C4-2B (cell line): ENCODE measurements at regions not wholly inside any gene's neighbourhood (a gene's known extent, or its start where the extent isn't known, plus 50 kb on each side); places are given as distances from the start of the nearest gene placed in this dataset.

Source experiments
- ZFX ChIP-seq: fragments of 450-650 bp; IDR thresholded peaks from 2 replicates; pipeline ENCODE4 v1.6.1; 2017
- TF ChIP-seq, protein P1 (sequence below): fragments of 450-650 bp; conservative IDR thresholded peaks from 2 replicates; pipeline ENCODE4 v1.5.1; 2017; ENCODE audit warnings: mild to moderate bottlenecking

DNA sequence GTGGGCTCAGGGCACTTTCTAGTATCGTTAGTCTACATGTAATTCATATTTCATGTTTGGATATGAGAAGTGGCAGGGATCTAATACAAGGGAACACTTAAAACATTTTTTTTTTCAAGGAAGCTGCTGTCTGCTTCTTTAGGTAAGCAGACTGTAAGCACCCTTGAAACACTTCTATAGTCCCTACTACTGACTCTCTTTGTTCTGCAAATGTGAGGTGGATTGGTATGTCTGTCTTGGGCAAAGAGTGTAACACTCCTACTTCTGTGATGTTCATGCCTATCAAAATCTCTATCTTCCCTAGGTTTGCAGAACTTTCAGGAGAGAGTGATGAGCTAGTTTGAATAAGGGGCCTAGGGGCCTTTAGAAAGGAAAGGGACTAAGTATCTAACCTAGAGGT, 93.9 kb downstream of the ZNF330 start:
- TF ChIP-seq, protein P1, sequence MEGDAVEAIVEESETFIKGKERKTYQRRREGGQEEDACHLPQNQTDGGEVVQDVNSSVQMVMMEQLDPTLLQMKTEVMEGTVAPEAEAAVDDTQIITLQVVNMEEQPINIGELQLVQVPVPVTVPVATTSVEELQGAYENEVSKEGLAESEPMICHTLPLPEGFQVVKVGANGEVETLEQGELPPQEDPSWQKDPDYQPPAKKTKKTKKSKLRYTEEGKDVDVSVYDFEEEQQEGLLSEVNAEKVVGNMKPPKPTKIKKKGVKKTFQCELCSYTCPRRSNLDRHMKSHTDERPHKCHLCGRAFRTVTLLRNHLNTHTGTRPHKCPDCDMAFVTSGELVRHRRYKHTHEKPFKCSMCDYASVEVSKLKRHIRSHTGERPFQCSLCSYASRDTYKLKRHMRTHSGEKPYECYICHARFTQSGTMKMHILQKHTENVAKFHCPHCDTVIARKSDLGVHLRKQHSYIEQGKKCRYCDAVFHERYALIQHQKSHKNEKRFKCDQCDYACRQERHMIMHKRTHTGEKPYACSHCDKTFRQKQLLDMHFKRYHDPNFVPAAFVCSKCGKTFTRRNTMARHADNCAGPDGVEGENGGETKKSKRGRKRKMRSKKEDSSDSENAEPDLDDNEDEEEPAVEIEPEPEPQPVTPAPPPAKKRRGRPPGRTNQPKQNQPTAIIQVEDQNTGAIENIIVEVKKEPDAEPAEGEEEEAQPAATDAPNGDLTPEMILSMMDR: no peak
- no peak for TF ChIP-seq ZFX
